Gastroesophageal sphincter (tissue), 4 donors: ENCODE measurements at regions not wholly inside any gene's neighbourhood (a gene's known extent, or its start where the extent isn't known, plus 50 kb on each side); places are given as distances from the start of the nearest gene placed in this dataset.

Experiments used
- ATAC-seq: fragments of 150-250 bp; one replicate; pipeline ENCODE4 v1.9.1; 2016; ENCODE audit warnings: mild to moderate bottlenecking, moderate library complexity
- H3K27ac ChIP-seq, 4 donors: fragments of 200-600 bp; sonication (generic) in 3 of 4; 1 replicate in 3 of 4; 2 replicates in 1 of 4; pipeline ENCODE4 v1.5.1; 2016 to 2019
- H3K27me3 ChIP-seq: fragments of 200-600 bp; sonication (generic); one replicate; pipeline ENCODE4 v1.5.1; 2019
- H3K36me3 ChIP-seq, 2 donors: fragments of 200-600 bp; sonication (generic); one replicate each; pipeline ENCODE4 v1.5.1; 2019; ENCODE audit warnings: control low read depth in 1 of 2
- H3K4me1 ChIP-seq, 3 donors: fragments of 200-600 bp; sonication (generic); 1 replicate in 2 of 3; 2 replicates in 1 of 3; pipeline ENCODE4 v1.5.1; 2016 to 2019; ENCODE audit warnings: control low read depth in 2 of 3
- H3K4me3 ChIP-seq, 2 donors: fragments of 200-600 bp; sonication (generic); one replicate each; pipeline ENCODE4 v1.5.1; 2019; ENCODE audit warnings: mild to moderate bottlenecking in 1 of 2, moderate library complexity in 1 of 2
- H3K9me3 ChIP-seq, 3 donors: fragments of 200-600 bp; sonication (generic); one replicate each; pipeline ENCODE4 v1.5.1; 2017 to 2019; ENCODE audit warnings: control low read depth in 2 of 3
- EP300 ChIP-seq: sonication (generic); formaldehyde crosslinking; IDR thresholded peaks from one replicate; pipeline ENCODE4 v1.6.1; 2017; ENCODE audit warnings: antibody characterized with exemption, mild to moderate bottlenecking
- POLR2A ChIP-seq, 2 donors: fragments of 450-650 bp; IDR thresholded peaks; one replicate each; pipeline ENCODE4 v1.6.1; 2017; ENCODE audit warnings: antibody characterized with exemption in 2 of 2, mild to moderate bottlenecking in 2 of 2, moderate library complexity in 1 of 2
- POLR2AphosphoS5 ChIP-seq: sonication (generic); formaldehyde crosslinking; IDR thresholded peaks from one replicate; pipeline ENCODE4 v1.6.1; 2017; ENCODE audit warnings: antibody characterized with exemption
- WGBS, 2 donors: methylation state at CpG; one replicate each; pipeline ENCODE4 v1.1.5; 2018; ENCODE audit warnings: low coverage in 1 of 2; 5-methylcytosine and 5-hydroxymethylcytosine counted together
- TF ChIP-seq, protein P1 (sequence below), 4 experiments: fragments of 200-600 bp in 2 of 4; fragments of 450-650 bp in 2 of 4; sonication (generic) in 1 of 4; IDR thresholded peaks; one replicate each; pipeline ENCODE4 v1.5.1; 2017 to 2019; ENCODE audit warnings: antibody characterized with exemption in 4 of 4, mild to moderate bottlenecking in 2 of 4, moderate library complexity in 2 of 4

DNA sequence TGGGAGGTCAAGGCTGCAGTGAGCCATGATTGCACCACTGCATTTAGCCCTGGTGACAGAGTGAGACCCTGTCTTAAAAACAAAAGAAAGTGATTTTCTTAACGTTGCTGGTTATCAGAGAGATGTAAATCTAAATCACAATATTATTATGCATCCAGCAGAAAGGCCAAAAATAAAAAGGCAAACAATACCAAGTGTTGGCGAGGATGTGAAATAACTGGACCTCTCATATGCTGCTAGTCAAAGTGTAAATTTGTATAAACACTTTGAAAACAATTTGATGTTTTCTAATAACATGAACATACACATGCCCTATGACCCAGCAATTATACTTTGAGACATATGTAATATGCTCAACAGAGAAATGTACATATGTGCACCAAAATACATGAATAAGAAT lies 110.7 kb upstream of the CNTLN start:
- TF ChIP-seq, protein P1, sequence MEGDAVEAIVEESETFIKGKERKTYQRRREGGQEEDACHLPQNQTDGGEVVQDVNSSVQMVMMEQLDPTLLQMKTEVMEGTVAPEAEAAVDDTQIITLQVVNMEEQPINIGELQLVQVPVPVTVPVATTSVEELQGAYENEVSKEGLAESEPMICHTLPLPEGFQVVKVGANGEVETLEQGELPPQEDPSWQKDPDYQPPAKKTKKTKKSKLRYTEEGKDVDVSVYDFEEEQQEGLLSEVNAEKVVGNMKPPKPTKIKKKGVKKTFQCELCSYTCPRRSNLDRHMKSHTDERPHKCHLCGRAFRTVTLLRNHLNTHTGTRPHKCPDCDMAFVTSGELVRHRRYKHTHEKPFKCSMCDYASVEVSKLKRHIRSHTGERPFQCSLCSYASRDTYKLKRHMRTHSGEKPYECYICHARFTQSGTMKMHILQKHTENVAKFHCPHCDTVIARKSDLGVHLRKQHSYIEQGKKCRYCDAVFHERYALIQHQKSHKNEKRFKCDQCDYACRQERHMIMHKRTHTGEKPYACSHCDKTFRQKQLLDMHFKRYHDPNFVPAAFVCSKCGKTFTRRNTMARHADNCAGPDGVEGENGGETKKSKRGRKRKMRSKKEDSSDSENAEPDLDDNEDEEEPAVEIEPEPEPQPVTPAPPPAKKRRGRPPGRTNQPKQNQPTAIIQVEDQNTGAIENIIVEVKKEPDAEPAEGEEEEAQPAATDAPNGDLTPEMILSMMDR (IDR thresholded peaks at IDR 0.05), result no peak
- TF ChIP-seq POLR2AphosphoS5, result no peak
- TF ChIP-seq POLR2A (IDR thresholded peaks at IDR 0.05), result no peak
- TF ChIP-seq EP300, result no peak
- no peaks in the 10 kb centered on the region for H3K27me3 ChIP-seq
- H3K36me3 ChIP-seq, result no peaks in the 10 kb centered on the region
- peaks cover 0 to 2% (median 0%) of the 10 kb centered on the region in 3 donors for H3K4me1 ChIP-seq
- no peak overlapping the region for H3K27ac ChIP-seq
- WGBS, 2 donors, result 95 to 96% methylated on average over 2 of the region's 2 CpGs
- ATAC-seq, result no peak
- H3K9me3 ChIP-seq, result peaks cover 0 to 6% (median 0%) of the 10 kb centered on the region in 3 donors
- H3K4me3 ChIP-seq, result no peak overlapping the region

DNA sequence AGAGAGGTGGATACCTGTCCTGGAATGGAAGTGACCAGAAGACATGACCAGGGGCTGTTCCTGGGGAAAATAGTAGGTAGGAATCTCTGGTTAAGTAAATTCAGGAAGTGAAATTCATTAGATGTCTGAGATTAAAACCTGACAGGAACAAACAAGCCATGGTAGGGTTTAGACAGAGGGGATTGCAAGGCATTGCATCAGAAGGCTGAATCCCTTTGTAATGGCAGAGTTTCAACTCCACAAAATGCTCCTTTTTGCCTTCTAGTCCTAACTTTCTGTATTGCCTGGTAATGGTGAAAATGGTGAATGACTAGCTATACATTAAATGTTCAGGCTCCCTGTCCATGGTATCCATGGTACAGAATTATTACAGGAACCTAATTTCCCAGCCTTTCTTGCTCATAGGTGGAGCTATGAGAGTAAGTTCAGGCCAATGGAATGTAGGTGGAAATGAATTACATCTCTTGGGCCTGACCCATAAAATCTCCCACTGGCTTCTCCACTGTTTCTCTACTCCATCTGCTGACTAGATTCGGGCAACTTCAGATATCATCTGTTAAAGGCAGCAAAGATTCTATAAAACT lies 113.4 kb upstream of the CNTLN start:
- Histone ChIP-seq H3K9me3 (peaks cover 0 to 6% (median 0%) of the 10 kb centered on the region in 3 donors), H3K4me1 (peaks cover 0 to 19% (median 0%) of the 10 kb centered on the region in 3 donors), H3K27me3 (no peaks in the 10 kb centered on the region), H3K27ac (no peak overlapping the region), H3K36me3 (no peaks in the 10 kb centered on the region), H3K4me3 (no peak overlapping the region)
- ATAC-seq, result no peak
- 100% methylated on average over 1 of the region's 1 CpG; no CpG with 5 or more reads in 1 of the 2 donors for WGBS, 2 donors
- TF ChIP-seq POLR2A (IDR thresholded peaks at IDR 0.05), result no peak

DNA sequence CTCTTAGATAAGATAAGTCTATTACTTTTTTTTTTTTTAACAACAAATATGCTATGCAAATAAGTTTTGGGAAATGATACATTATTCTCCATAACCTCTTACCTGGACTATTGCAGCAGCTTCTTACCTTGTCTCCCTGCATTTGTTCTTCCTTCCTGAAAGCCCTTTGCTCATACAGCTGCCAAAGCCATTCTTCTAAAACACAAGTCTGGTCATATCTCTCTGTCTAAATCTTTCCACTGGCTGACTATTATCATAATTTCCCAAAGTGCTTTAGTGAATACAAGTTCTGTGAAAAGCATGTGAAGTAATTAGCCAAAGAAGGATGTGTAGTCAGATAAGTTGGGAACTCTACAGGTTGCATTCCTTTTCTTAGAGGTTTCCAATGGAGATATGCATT lies 115.4 kb upstream of the CNTLN start:
- Histone ChIP-seq H3K4me1 (peaks cover 0 to 19% (median 0%) of the 10 kb centered on the region in 3 donors), H3K9me3 (peaks cover 0 to 6% (median 0%) of the 10 kb centered on the region in 3 donors), H3K27ac (peak overlapping the region in 1 of 4 donors; percentile 76), H3K36me3 (no peaks in the 10 kb centered on the region), H3K4me3 (no peak overlapping the region), H3K27me3 (no peaks in the 10 kb centered on the region)
- TF ChIP-seq POLR2AphosphoS5, result no peak
- TF ChIP-seq EP300, result no peak
- TF ChIP-seq, protein P1 (IDR thresholded peaks at IDR 0.05), result no peak
- TF ChIP-seq POLR2A (IDR thresholded peaks at IDR 0.05), result no peak
- ATAC-seq, result no peak

DNA sequence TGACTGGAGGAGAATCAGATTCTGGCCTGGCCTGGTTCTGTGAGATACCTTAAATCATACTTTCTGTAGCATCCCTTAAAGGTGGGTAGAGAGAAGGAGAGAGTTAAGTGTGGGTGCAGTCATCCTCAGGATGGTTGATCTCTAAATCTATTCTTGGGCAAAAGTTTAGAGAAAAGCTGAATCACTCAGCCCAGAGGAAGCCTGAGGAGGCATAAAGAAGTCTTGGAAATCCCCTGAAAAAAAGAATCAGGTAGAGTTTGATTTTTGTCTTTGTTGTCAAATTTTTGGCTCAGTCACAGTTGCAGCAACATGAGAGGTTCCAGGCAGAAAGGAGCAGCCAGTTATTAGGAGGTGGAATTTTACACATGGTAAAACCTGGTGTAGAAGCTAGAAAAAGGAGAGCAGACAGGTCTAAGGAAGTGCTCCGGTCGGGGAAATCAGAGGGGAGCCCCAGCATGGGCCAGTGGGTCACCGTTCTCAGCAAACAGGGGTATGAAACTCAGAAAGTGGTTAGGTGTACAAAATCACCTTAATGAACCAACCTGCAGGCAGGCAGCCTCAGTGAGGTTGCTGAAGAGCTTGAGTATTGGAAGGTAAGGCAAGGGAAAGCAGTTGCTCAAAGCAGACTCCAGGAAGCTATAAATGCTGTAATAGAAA lies 116.2 kb upstream of the CNTLN start:
- ATAC-seq, result no peak
- H3K27ac ChIP-seq, result peak overlapping the region; percentile 74 to 86 (median 78)
- 76 to 85% methylated on average over 3 of the region's 3 CpGs for whole genome bisulfite sequencing, 2 donors

DNA sequence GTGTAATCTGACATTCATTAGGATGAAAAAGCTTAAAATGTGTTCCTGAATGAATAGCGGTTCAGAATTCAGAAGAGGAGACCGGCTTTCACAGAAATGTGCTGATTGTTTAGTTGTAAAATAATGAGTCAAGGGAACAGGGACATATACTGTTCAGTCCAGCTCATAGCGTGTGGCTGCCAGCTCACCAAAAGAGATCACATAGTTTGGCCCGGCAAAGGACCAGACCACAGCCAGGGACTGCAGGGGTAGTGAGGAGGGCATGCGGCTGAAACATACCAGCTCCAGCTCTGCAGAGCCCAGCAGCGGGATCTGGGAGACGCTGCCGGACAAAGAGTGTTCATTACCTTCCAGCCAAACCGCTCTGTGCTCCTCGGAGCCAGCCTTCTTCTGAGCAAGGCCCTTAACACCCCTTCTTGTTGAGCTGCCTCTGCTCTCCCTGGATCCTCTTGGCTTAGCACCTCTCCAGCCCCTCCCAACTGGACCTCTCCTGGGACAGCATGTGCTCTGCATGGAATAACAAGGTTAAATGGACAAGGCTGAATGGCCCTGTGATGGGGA lies 116.8 kb upstream of the CNTLN start:
- Histone ChIP-seq H3K36me3 (no peaks in the 10 kb centered on the region), H3K27ac (peak overlapping the region; percentile 74 to 86 (median 78)), H3K4me3 (peak overlapping the region in 1 of 2 donors; percentile 3), H3K27me3 (no peaks in the 10 kb centered on the region), H3K9me3 (no peaks in the 10 kb centered on the region), H3K4me1 (peaks cover 0 to 19% (median 0%) of the 10 kb centered on the region in 3 donors)
- ATAC-seq, result peak; percentile 97
- 52 to 55% methylated on average over 4 to 8 of the region's 10 CpGs for WGBS, 2 donors
- TF ChIP-seq, protein P1 (IDR thresholded peaks at IDR 0.05), result no peak
- TF ChIP-seq EP300 (no peak), POLR2AphosphoS5 (no peak), POLR2A (IDR thresholded peaks at IDR 0.05) (no peak)

More for the DNA sequence above, 116.2 kb upstream of the CNTLN start:
- Histone ChIP-seq H3K9me3 (no peaks in the 10 kb centered on the region), H3K4me3 (no peak overlapping the region), H3K27me3 (no peaks in the 10 kb centered on the region), H3K36me3 (no peaks in the 10 kb centered on the region), H3K4me1 (peaks cover 0 to 19% (median 0%) of the 10 kb centered on the region in 3 donors)
- TF ChIP-seq POLR2AphosphoS5 (no peak), POLR2A (IDR thresholded peaks at IDR 0.05) (no peak), EP300 (no peak)
- TF ChIP-seq, protein P1 (IDR thresholded peaks at IDR 0.05), result no peak
